B cell (primary cell): ENCODE measurements at regions not wholly inside any gene's neighbourhood (a gene's known extent, or its start where the extent isn't known, plus 50 kb on each side); places are given as distances from the start of the nearest gene placed in this dataset.

Source experiments
- ATAC-seq: fragments of 200-7000 bp; cut with Tn5 transposase; one replicate; pipeline ENCODE4 v1.10.0; 2021; ENCODE audit warnings: low read depth, mild to moderate bottlenecking, moderate number of reproducible peaks, moderate library complexity
- CTCF ChIA-PET: fragments of 350-600 bp; sonication (Branson Sonifier 250); formaldehyde crosslinking; loops from one replicate; lab custom pipeline; 2021; ENCODE audit warnings: antibody characterized with exemption, inconsistent platforms; lab: Charles Lee
- POLR2A ChIA-PET: fragments of 350-600 bp; sonication (Branson Sonifier 250); formaldehyde crosslinking; loops from one replicate; lab custom pipeline; 2021; ENCODE audit warnings: antibody characterized with exemption; lab: Charles Lee
- DNase-seq: peaks from one replicate; pipeline ENCODE4 v3.0.0; 2013
- H2AFZ ChIP-seq: 2 replicates; pipeline ENCODE4 v1.6.1; 2012; ENCODE audit warnings: mild to moderate bottlenecking, low read depth, low read length; ENCODE audit not compliant: insufficient read depth, poor library complexity, severe bottlenecking
- H3K27ac ChIP-seq, 2 donors: 1 replicate in 1 of 2; 2 replicates in 1 of 2; pipeline ENCODE4 v1.5.1; 2012 to 2013; ENCODE audit warnings: low read length in 2 of 2, mild to moderate bottlenecking in 2 of 2, moderate library complexity in 1 of 2
- H3K27me3 ChIP-seq, 4 experiments: fragments of 200-600 bp in 1 of 4; sonication (generic) in 1 of 4; replicated peaks in 1 of 4; 1 replicate in 2 of 4; 2 replicates in 2 of 4; pipeline versions ENCODE4 v1.6.1 to v1.7.0; 2013 to 2016; ENCODE audit warnings: low read length in 3 of 4, mild to moderate bottlenecking in 2 of 4, mixed read lengths in 1 of 4, moderate library complexity in 1 of 4; ENCODE audit not compliant: insufficient read depth in 4 of 4, control insufficient read depth in 3 of 4; ENCODE audit errors: control extremely low read depth in 1 of 4
- H3K36me3 ChIP-seq, 2 experiments: replicated peaks in 1 of 2; 1 replicate in 1 of 2; 2 replicates in 1 of 2; pipeline versions ENCODE4 v1.6.1 to v1.7.1; 2013; ENCODE audit warnings: low read length in 1 of 2; ENCODE audit not compliant: insufficient read depth in 2 of 2, control insufficient read depth in 1 of 2; ENCODE audit errors: control extremely low read depth in 1 of 2, extremely low read depth in 1 of 2
- H3K4me1 ChIP-seq, 2 donors: fragments of 200-600 bp in 1 of 2; sonication (generic) in 1 of 2; 1 replicate in 1 of 2; 2 replicates in 1 of 2; pipeline versions ENCODE4 v1.5.1 to v1.6.1; 2013 to 2017; ENCODE audit warnings: low read length in 2 of 2; ENCODE audit not compliant: control insufficient read depth in 2 of 2, insufficient read depth in 2 of 2
- H3K4me2 ChIP-seq: replicated peaks from 2 replicates; pipeline ENCODE3; 2012; ENCODE audit warnings: mild to moderate bottlenecking, low read depth, low read length; ENCODE audit not compliant: poor library complexity, severe bottlenecking
- H3K4me3 ChIP-seq, 5 experiments: fragments of 200-600 bp in 1 of 5; sonication (generic) in 1 of 5; 1 replicate in 3 of 5; 2 replicates in 2 of 5; pipeline versions ENCODE4 v1.5.1 to v1.7.0; 2011 to 2016; ENCODE audit warnings: low read length in 4 of 5, mild to moderate bottlenecking in 4 of 5, low read depth in 2 of 5, control low read depth in 1 of 5, moderate library complexity in 1 of 5; ENCODE audit not compliant: insufficient read depth in 1 of 5; ENCODE audit errors: control extremely low read depth in 1 of 5, extremely low read depth in 1 of 5
- H3K79me2 ChIP-seq: fragments of 200-600 bp; sonication (generic); one replicate; pipeline ENCODE4 v1.6.0; 2016; ENCODE audit warnings: low read length; ENCODE audit not compliant: control insufficient read depth, insufficient read depth
- H3K9ac ChIP-seq: fragments of 200-600 bp; sonication (generic); 2 replicates; pipeline ENCODE4 v1.6.1; 2017; ENCODE audit warnings: mild to moderate bottlenecking, low read length, moderate library complexity
- H3K9me3 ChIP-seq, 3 donors: one replicate each; pipeline versions ENCODE4 v1.6.1 to v1.7.1; 2013; ENCODE audit warnings: low read length in 2 of 3; ENCODE audit not compliant: control insufficient read depth in 2 of 3, insufficient read depth in 1 of 3; ENCODE audit errors: control extremely low read depth in 1 of 3
- H4K20me1 ChIP-seq: 2 replicates; pipeline ENCODE4 v1.6.0; 2012; ENCODE audit warnings: mild to moderate bottlenecking, low read length; ENCODE audit not compliant: insufficient read depth, control insufficient read depth, poor library complexity, severe bottlenecking
- H3K27ac Mint-ChIP-seq: one replicate; pipeline ENCODE4 v1.8.0; 2021; ENCODE audit warnings: mixed read lengths
- H3K27me3 Mint-ChIP-seq: one replicate; pipeline ENCODE4 v1.8.0; 2021; ENCODE audit warnings: mixed read lengths
- H3K4me1 Mint-ChIP-seq: one replicate; pipeline ENCODE4 v1.8.0; 2021; ENCODE audit warnings: mixed read lengths
- H3K4me3 Mint-ChIP-seq: one replicate; pipeline ENCODE4 v1.8.0; 2021; ENCODE audit warnings: mixed read lengths
- H3K9me3 Mint-ChIP-seq: one replicate; pipeline ENCODE4 v1.8.0; 2022; ENCODE audit warnings: mixed read lengths; ENCODE audit not compliant: insufficient read depth
- EZH2 ChIP-seq: IDR thresholded peaks from 2 replicates; pipeline ENCODE4 v1.6.1; 2012; ENCODE audit warnings: borderline replicate concordance, low read depth, mild to moderate bottlenecking, moderate library complexity, low read length; ENCODE audit not compliant: insufficient read depth, poor library complexity, severe bottlenecking
- WGBS: methylation state at CpG from one replicate; pipeline ENCODE4 v1.1.5; 2013; ENCODE audit warnings: missing lambda C conversion rate; ENCODE audit not compliant: insufficient coverage; 5-methylcytosine and 5-hydroxymethylcytosine counted together
- intact Hi-C: fragments of 100-400 bp; cut with micrococcal nuclease; formaldehyde crosslinking; loops from one replicate; pipeline ENCODE4 v1.10.0; 2022
- TF ChIP-seq, protein P1 (sequence below): fragments of 200-600 bp; IDR thresholded peaks from one replicate; pipeline ENCODE4 v1.8.0; 2022; ENCODE audit warnings: antibody characterized with exemption, mild to moderate bottlenecking

DNA sequence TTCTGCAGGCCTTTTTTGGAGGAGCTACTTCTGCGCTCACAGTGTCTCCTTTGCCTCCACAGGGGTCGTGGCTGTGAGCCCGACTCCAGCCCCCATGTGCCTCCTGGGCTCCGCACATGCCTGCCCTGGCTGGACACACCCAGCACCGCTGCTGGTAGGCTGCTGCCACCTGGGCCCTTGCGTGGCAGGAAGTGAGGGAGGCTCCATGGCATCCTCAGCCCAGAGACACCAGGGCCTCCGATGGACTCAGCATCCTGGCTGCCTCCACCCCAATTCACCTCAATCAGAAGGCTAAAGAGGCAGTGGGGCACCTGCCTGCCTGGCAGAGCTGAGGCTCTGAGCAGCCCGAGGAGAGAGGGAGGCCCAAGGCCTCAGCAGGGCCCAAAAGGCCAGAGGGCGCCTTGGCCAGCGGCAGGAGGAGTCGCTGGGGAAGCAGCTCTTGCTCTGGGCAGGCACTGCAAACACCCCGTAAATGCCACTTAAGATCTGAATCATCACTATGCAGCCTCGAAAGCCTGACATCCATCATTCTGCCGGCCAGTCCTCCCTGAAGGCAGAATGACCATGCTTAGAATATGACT lies 68.3 kb upstream of the OTOS start:
- Mint-ChIP-seq H3K4me3 (no peak overlapping the region), H3K9me3 (no peaks in the 10 kb centered on the region), H3K4me1 (no peaks in the 10 kb centered on the region), H3K27me3 (peaks cover 6% of the 10 kb centered on the region), H3K27ac (no peak overlapping the region)
- H3K79me2 ChIP-seq = no peaks in the 10 kb centered on the region
- no peaks in the 10 kb centered on the region for H3K36me3 ChIP-seq
- H3K4me3 ChIP-seq = no peak overlapping the region
- H3K9ac ChIP-seq = no peak overlapping the region
- H2AFZ ChIP-seq = no peak overlapping the region
- DNase-seq (no peak), ATAC-seq (no peak)
- no peaks in the 10 kb centered on the region for H3K4me1 ChIP-seq
- H3K27me3 ChIP-seq = peaks cover 0 to 2% (median 0%) of the 10 kb centered on the region in 4 experiments
- POLR2A ChIA-PET = no interaction called here
- no peak overlapping the region for H3K27ac ChIP-seq
- CTCF ChIA-PET = no interaction called here
- peaks cover 0 to 14% (median 0%) of the 10 kb centered on the region in 3 donors for H3K9me3 ChIP-seq
- H3K4me2 ChIP-seq = no peak overlapping the region
- TF ChIP-seq, protein P1, sequence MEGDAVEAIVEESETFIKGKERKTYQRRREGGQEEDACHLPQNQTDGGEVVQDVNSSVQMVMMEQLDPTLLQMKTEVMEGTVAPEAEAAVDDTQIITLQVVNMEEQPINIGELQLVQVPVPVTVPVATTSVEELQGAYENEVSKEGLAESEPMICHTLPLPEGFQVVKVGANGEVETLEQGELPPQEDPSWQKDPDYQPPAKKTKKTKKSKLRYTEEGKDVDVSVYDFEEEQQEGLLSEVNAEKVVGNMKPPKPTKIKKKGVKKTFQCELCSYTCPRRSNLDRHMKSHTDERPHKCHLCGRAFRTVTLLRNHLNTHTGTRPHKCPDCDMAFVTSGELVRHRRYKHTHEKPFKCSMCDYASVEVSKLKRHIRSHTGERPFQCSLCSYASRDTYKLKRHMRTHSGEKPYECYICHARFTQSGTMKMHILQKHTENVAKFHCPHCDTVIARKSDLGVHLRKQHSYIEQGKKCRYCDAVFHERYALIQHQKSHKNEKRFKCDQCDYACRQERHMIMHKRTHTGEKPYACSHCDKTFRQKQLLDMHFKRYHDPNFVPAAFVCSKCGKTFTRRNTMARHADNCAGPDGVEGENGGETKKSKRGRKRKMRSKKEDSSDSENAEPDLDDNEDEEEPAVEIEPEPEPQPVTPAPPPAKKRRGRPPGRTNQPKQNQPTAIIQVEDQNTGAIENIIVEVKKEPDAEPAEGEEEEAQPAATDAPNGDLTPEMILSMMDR = no peak
- TF ChIP-seq EZH2 = no peak
- WGBS = 93% methylated on average over 14 of the region's 14 CpGs
- no peaks in the 10 kb centered on the region for H4K20me1 ChIP-seq
- intact Hi-C loops = no loop called here

DNA sequence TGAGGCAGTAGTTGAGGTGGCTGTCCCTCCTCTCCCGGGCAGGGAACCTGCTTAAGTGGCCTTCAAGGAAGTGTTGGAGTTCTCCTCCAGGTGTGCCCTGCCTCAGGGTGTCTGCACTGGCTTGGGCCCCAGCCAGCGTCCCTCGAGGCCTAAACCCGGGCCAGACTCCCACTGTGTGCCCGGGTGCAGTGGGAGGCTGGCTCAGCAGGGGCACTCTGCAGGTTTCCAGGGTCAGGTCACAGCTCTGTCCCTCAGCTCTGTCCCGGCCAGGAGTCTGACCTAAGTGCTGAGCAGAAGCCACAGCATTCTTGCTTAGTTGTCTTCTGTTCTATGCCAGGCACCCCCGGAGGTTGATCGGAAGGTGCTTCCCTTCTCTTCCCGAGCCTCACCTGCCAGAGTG lies 69.0 kb upstream of the OTOS start:
- Histone ChIP-seq H3K9me3 (peaks cover 0 to 14% (median 0%) of the 10 kb centered on the region in 3 donors), H3K79me2 (no peaks in the 10 kb centered on the region), H3K27ac (no peak overlapping the region), H3K36me3 (no peaks in the 10 kb centered on the region), H4K20me1 (no peaks in the 10 kb centered on the region), H3K4me2 (no peak overlapping the region), H3K27me3 (peaks cover 0 to 2% (median 0%) of the 10 kb centered on the region in 4 experiments), H2AFZ (no peak overlapping the region), H3K9ac (no peak overlapping the region), H3K4me1 (no peaks in the 10 kb centered on the region), H3K4me3 (no peak overlapping the region)
- WGBS = 87% methylated on average over 9 of the region's 9 CpGs
- Mint-ChIP-seq H3K27ac (no peak overlapping the region), H3K27me3 (peaks cover 4% of the 10 kb centered on the region), H3K4me1 (no peaks in the 10 kb centered on the region), H3K9me3 (no peaks in the 10 kb centered on the region), H3K4me3 (no peak overlapping the region)
- TF ChIP-seq EZH2 = no peak
- TF ChIP-seq, protein P1 = no peak
- DNase-seq = no peak
- CTCF ChIA-PET = no interaction called here
- intact Hi-C loops = no loop called here
- POLR2A ChIA-PET = no interaction called here
- no peak for ATAC-seq
